GM12891 (cell line): ENCODE measurements at regions not wholly inside any gene's neighbourhood (a gene's known extent, or its start where the extent isn't known, plus 50 kb on each side); places are given as distances from the start of the nearest gene placed in this dataset.

ENCODE experiments used
- DNase-seq: peaks from one replicate; pipeline ENCODE4 v3.0.0; 2011; ENCODE audit warnings: low spot score; ENCODE audit not compliant: insufficient read length
- FAIRE-seq: peaks from 2 replicates; lab custom pipeline; 2011; peaks lifted over from hg19 to GRCh38; lab: Jason Lieb, UNC
- PAX5 ChIP-seq: IDR thresholded peaks from 2 replicates; pipeline ENCODE4 v1.6.1; 2011; ENCODE audit warnings: low read length, moderate library complexity, mild to moderate bottlenecking; ENCODE audit not compliant: insufficient read depth, severe bottlenecking
- POLR2A ChIP-seq: IDR thresholded peaks from 2 replicates; pipeline ENCODE4 v1.6.1; 2011; ENCODE audit warnings: low read depth, low read length, control low read depth
- POLR2AphosphoS5 ChIP-seq: IDR thresholded peaks from 2 replicates; pipeline ENCODE4 v1.6.1; 2011; ENCODE audit warnings: low read depth, low read length, control low read depth
- POU2F2 ChIP-seq: IDR thresholded peaks from 2 replicates; pipeline ENCODE4 v1.6.1; 2011; ENCODE audit warnings: low read depth, mild to moderate bottlenecking, control low read depth, low read length, moderate library complexity
- SPI1 ChIP-seq: IDR thresholded peaks from 2 replicates; pipeline ENCODE4 v1.6.1; 2011; ENCODE audit warnings: low read depth, low read length, control low read depth
- TAF1 ChIP-seq: IDR thresholded peaks from 2 replicates; pipeline ENCODE4 v1.6.1; 2011; ENCODE audit warnings: low read depth, low read length, control low read depth

- DNase-seq (no peak), FAIRE-seq (no peak)
Observed at GRCh38 chr1:5744911-5745799, 247.1 kb downstream of the NPHP4 start.

DNA sequence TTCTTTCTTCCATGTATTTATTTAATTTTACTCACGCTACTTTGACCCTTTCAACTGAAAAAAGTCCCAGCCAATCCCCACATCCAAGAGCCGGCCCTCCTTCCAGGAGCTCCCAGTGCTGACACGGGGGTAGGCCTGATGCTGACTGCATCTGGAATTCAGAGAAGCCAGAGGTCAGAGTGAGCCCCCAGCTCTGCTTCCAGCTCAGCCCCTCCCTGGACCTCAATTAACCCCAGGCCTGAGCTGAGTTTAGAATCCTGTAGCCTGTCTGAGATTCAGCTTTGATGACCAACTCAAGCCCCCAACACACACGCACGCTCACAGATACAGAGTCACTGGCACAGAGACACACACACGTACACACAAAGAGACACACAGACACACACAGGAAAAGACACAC, 247.9 kb downstream of the NPHP4 start:
- DNase-seq: no peak
- TF ChIP-seq POLR2A: no peak
- TF ChIP-seq PAX5: no peak
- TF ChIP-seq POLR2AphosphoS5: no peak
- no peak for TF ChIP-seq POU2F2
- TF ChIP-seq TAF1: no peak
- TF ChIP-seq SPI1: no peak
- FAIRE-seq: no peak

More at GRCh38 chr1:5744911-5745799, 247.1 kb downstream of the NPHP4 start:
- no peak for TF ChIP-seq TAF1
- no peak for TF ChIP-seq SPI1
- no peak for TF ChIP-seq POLR2A
- TF ChIP-seq PAX5: no peak
- no peak for TF ChIP-seq POLR2AphosphoS5
- TF ChIP-seq POU2F2: no peak

GRCh38 chr1:5743435-5744095, 248.7 kb downstream of the NPHP4 start:
- no peak for FAIRE-seq
- TF ChIP-seq POU2F2 (no peak), POLR2AphosphoS5 (no peak), TAF1 (no peak), POLR2A (no peak), PAX5 (no peak), SPI1 (no peak)
- no peak for DNase-seq

DNA sequence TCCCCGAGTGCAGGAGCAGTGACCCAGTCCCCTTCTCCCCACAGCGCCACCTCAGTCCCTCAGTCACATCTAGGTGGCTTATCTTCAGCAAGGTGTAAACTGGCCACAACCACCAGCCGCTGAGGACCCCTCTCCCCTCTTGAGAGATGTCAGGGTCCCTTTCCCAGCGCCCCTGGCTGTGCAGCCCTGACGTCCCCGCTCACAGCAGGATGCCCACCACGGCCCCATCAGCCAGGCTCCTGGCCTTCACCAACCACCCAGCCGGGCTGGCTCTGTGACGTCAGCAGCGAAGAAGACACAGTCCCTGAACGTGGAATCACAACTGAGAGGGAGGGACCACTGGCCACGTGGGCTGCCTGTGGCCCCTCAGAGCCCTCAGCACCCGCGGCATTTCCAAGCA, 249.4 kb downstream of the NPHP4 start:
- TF ChIP-seq POU2F2 (no peak), SPI1 (no peak)
- DNase-seq (no peak), FAIRE-seq (no peak)

- FAIRE-seq (no peak), DNase-seq (no peak)
- no peak for TF ChIP-seq SPI1
- no peak for TF ChIP-seq PAX5
- no peak for TF ChIP-seq POLR2AphosphoS5
- TF ChIP-seq TAF1: no peak
- TF ChIP-seq POLR2A: no peak
- TF ChIP-seq POU2F2: no peak
Observed at GRCh38 chr1:5742032-5742431, 250.2 kb downstream of the NPHP4 start.

DNA sequence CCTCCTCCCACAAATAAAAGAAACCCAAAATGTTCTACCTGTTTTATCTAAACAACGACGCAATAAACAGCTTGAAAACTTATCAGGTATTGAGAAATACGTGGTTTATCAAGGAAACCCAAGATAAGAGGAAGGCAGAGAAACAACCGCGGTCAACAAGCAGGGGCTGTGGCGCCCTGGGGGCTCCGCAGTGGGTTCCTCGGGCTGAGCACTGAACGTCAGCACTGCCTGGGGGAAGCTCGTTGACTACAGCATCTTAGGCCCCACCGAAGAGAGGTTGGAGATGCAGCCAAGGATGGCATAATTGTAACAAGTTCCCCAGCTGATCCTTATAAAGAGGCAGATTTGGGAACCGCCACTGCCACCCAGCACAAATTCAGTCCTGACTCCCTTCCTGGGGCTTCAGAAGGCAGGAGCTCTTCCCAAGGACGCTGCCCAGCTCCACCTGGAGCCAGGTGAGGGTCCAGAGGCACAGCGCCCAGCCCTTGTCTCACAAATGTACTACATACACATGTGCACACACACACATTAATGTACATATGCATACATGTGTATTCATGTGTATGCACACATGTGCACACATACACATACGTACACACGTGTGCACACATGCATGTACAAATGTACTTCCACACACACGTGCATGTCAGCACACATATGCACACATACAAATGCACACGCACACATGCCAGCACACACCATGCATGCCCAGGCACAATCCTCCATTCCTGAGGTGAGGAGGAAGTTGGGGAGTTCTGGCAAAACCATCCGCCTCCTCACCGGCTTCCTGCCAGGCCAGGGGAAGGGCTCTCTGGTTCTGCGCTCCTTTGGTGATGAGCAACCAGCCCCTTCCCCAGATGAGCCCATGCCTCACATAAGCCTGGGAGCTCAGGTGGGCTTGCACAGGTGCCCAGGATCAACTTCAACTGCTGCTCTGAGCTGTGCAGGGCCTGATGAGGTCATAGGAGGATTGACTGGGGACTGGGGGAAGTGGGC, 251.1 kb downstream of the NPHP4 start:
- DNase-seq (no peak), FAIRE-seq (no peak)

GRCh38 chr1:5740450-5740849, 251.8 kb downstream of the NPHP4 start:
- FAIRE-seq (no peak), DNase-seq (no peak)
- TF ChIP-seq SPI1: no peak
- no peak for TF ChIP-seq PAX5

More for the DNA sequence above, 251.1 kb downstream of the NPHP4 start:
- TF ChIP-seq SPI1 (no peak), PAX5 (no peak), TAF1 (no peak), POLR2AphosphoS5 (no peak), POU2F2 (no peak), POLR2A (no peak)

DNA sequence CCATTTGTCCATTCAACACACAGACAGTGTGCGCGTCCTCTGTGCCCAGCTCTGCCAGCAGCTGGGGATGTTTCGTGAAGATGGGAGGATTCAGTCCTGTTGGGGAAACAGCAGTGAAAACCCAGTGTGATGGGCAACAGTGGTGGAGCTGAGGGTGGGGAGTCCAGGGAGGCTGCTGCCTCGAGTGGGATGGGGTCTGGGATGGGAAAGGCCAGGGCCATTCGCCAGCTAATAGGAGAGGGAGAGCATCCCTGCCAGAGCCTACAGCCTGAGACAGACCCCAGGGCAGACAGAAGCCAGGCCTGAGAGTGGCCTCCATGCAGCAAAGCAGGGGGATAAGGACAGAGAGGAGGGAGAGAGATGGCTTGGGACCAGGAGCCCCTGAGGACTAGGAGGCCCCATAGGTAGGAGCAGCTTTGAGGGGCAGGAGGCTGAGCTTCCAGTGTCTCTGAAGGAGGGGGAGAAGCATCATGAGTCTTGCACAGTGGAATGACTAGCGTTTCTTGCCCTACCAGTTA, 252.6 kb downstream of the NPHP4 start:
- TF ChIP-seq POLR2AphosphoS5 (no peak), POU2F2 (no peak), PAX5 (no peak)
- DNase-seq (no peak), FAIRE-seq (no peak)

DNA sequence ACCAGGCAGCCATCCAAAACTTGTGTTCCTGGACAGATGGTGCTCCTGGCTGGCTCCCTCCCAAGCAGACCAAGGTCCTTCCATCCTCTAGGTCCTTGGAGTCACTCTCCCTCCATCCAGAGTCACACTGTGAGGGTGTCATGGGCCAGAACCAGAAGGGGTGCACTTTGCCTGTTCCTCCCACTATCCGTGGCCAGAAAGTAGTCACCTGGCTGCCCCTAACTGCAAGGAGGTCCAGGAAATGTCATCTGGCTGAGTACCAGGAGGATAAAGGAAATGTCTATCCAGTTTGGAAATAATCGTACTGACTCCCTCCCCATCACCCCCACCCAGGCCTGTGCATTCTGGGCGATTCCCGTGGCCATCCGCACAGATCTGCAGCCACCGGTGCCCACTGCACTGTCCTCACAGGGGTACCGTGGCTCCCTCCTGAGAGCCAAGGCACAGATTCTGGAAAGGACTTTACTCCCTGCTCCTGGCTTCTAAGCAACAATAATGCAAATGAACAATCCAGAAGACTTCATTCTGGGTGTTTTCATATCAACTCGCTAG, 253.2 kb downstream of the NPHP4 start:
- no peak for TF ChIP-seq SPI1
- no peak for TF ChIP-seq PAX5
- TF ChIP-seq TAF1: no peak
- TF ChIP-seq POU2F2: no peak
- TF ChIP-seq POLR2AphosphoS5: no peak
- TF ChIP-seq POLR2A: no peak
- no peak for DNase-seq
- FAIRE-seq: no peak
